Astrocyte of the spinal cord (primary cell): ENCODE measurements at regions not wholly inside any gene's neighbourhood (a gene's known extent, or its start where the extent isn't known, plus 50 kb on each side); places are given as distances from the start of the nearest gene placed in this dataset.

Experiments
- DNase-seq: peaks from one replicate; pipeline ENCODE4 v3.0.0; 2011; ENCODE audit warnings: low read depth, low spot score
- H3K4me3 ChIP-seq: 2 replicates; pipeline ENCODE4 v1.5.1; 2011; ENCODE audit warnings: low read depth, mild to moderate bottlenecking, low read length, moderate library complexity
- in situ Hi-C: cut with HindIII; loops from 2 replicates; pipeline ENCODE4 v1.10.0; 2017; ENCODE audit warnings: low sequenced_read_pairs
- TF ChIP-seq, protein P1 (sequence below): IDR thresholded peaks from 2 replicates; pipeline ENCODE4 v1.5.1; 2012; ENCODE audit warnings: low read depth, mild to moderate bottlenecking, low read length, inconsistent platforms

DNA sequence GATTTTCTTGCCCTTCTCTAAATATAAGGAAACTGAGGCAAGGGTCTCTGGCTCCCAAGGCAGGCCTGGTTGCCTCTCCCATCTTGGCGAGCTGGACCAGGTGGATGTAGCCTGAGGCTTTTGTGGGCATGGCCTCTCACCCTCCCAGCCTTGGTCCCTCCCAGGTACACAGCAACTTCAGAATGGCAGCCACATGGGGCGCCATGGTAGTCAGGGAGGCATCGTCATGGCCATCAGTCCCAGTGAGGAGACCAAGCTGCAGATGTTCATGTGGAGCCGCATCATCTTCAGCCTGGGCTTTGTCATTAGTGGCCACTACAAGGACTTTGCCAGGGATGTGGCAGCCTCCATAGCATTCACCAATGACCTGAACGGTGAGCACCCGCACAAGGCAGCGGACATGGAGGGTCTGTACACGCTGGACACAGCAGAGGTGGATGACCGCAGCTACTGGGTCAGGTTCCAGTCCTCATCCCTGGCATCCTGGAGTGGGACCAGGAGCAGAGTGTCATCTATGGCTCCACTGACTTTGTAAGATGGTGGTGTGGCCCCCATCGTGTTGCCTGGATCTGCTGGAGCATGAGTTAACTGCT is 165.8 kb upstream of the ZNF267 start:
- TF ChIP-seq, protein P1, sequence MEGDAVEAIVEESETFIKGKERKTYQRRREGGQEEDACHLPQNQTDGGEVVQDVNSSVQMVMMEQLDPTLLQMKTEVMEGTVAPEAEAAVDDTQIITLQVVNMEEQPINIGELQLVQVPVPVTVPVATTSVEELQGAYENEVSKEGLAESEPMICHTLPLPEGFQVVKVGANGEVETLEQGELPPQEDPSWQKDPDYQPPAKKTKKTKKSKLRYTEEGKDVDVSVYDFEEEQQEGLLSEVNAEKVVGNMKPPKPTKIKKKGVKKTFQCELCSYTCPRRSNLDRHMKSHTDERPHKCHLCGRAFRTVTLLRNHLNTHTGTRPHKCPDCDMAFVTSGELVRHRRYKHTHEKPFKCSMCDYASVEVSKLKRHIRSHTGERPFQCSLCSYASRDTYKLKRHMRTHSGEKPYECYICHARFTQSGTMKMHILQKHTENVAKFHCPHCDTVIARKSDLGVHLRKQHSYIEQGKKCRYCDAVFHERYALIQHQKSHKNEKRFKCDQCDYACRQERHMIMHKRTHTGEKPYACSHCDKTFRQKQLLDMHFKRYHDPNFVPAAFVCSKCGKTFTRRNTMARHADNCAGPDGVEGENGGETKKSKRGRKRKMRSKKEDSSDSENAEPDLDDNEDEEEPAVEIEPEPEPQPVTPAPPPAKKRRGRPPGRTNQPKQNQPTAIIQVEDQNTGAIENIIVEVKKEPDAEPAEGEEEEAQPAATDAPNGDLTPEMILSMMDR, result no peak
- no peak for DNase-seq
- in situ Hi-C loops, result no loop called here
- no peak overlapping the region for H3K4me3 ChIP-seq

DNA sequence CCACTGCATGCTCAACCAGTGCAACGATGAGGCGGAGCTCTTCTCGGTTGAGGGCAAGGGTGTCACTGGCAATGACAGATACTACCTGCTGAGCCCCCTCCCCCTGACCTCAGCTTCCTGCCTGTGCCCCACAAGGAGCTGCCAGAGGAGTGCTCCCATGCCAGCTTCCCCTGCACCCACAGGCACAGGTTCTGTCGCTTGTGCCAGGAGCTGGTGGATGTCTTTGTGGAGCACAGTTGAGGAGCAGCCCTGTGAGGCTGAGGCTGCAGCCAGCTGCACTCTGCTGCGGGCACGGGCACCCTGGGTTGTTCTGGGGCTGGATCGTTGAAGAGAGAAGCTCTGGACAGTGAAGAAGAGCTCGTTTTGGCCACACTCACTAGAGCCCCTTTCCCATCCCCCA is 165.3 kb upstream of the ZNF267 start:
- TF ChIP-seq, protein P1, result no peak
- no peak overlapping the region for H3K4me3 ChIP-seq
- no peak for DNase-seq
- in situ Hi-C loops, result no loop called here

DNA sequence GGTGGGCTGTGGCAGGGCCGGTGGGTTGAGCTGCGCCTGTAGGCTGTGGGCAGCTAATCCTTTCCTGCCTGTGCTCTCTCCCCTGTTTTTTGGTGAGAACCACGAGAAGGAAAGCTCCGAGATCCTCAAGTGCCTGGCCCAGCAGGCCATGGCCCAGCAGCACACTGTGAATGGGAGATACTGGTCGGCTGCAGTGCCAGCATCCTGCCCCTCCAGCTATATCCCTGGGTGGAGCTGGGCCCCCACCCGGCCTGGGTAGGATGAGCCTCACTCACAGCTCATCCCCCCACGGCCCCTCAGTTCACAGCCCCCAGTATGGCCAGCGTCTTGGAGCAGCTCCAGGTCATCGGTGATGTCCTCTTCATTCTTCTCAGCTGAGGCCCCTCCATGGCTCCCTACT is 164.4 kb upstream of the ZNF267 start:
- in situ Hi-C loops, result no loop called here

DNA sequence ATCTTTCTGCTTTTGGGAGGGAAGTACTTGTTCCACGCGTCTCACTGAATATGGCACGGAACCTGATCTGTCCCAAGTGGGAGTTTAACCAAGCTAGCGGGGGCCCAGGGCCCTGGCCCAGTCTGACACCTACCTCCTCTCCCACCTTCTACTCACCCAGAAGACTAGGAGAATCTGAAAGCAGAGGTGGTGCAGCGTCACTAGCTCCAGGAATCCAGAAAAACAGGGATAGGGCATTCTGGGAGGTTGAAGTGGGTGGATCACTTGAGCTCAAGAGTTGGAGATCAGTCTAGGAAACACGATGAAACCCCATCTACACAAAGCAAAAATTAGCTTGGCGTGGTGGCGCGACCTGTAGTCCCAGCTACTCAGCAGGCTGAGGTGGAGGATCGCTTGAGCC is 163.5 kb upstream of the ZNF267 start:
- H3K4me3 ChIP-seq, result no peak overlapping the region
- DNase-seq, result no peak
- in situ Hi-C loops, result no loop called here
- TF ChIP-seq, protein P1, result no peak

More for the DNA sequence above, 164.4 kb upstream of the ZNF267 start:
- H3K4me3 ChIP-seq, result no peak overlapping the region
- TF ChIP-seq, protein P1, result no peak
- no peak for DNase-seq

DNA sequence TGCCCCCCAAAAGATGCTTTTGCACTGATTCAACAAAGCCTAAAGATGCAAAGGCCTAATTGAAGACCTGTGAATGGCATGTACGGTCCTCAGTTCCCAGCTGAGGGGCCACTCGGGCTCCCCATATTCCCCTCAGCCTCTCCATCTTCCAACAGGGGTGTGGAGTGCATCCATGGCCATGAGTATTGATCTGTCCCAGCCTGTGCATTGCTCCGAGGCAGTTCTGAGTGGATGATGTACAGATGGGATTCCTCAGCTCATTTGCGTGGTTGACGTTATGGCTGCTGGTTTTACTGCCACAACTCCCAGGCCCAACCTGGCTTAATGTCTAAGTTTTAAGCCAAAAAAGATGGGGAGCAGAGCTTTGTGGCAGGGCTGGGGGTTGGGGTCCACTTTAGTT is 162.7 kb upstream of the ZNF267 start:
- TF ChIP-seq, protein P1, result no peak
- H3K4me3 ChIP-seq, result no peak overlapping the region
- in situ Hi-C loops, result no loop called here
- DNase-seq, result no peak

GRCh38 chr16:31711344-31711845 is 162.2 kb upstream of the ZNF267 start:
- in situ Hi-C loops, result no loop called here
- TF ChIP-seq, protein P1, result no peak
- H3K4me3 ChIP-seq, result no peak overlapping the region
- DNase-seq, result no peak
